ENCODE measurements at regions not wholly inside any gene's neighbourhood (a gene's known extent, or its start where the extent isn't known, plus 50 kb on each side); places are given as distances from the start of the nearest gene placed in this dataset.

DNA sequence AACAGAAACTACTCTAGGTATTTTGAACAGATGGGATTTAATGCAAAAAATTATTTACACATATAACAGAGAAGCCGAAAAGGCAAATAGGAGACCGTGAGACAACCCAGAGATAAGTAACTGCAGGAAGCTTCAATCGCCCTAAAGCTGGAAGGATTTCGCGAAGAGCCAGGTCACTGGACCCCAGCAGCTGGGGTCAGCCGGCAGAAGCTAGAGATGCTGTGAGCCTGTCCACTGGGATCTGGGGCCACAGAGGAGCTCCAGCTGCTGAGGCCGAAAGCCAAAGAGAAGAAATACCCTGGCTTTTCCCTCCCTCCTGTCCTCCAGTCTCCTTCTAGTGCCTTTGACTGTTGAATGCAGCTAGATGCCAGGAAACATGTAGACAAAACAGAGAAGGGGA is 192.8 kb upstream of the BCOR start:
- TF ChIP-seq, protein P1, sequence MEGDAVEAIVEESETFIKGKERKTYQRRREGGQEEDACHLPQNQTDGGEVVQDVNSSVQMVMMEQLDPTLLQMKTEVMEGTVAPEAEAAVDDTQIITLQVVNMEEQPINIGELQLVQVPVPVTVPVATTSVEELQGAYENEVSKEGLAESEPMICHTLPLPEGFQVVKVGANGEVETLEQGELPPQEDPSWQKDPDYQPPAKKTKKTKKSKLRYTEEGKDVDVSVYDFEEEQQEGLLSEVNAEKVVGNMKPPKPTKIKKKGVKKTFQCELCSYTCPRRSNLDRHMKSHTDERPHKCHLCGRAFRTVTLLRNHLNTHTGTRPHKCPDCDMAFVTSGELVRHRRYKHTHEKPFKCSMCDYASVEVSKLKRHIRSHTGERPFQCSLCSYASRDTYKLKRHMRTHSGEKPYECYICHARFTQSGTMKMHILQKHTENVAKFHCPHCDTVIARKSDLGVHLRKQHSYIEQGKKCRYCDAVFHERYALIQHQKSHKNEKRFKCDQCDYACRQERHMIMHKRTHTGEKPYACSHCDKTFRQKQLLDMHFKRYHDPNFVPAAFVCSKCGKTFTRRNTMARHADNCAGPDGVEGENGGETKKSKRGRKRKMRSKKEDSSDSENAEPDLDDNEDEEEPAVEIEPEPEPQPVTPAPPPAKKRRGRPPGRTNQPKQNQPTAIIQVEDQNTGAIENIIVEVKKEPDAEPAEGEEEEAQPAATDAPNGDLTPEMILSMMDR (IDR thresholded peaks at IDR 0.05; ENCODE audit: extremely low read depth, missing control alignments): no peak
- DNase-seq (ENCODE audit: low spot score): no peak

DNA sequence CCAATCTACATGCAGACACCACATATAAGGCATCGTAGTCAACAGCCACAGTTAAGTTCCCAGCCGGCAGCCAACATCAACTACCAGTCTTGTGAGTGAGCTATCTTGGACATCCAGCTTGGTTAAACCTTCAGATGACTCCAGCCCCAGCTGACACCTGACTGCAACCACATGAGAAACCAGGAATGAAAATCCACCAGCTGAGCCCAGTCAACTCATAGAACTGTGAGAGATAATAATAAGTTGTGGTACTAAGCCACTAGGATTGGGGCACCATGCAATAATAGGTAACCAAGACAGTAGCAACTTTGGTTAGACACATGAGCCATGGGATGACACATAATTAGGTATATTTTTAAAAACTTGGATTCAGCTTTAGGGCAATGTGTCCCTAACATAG is 188.1 kb upstream of the BCOR start:
- no peak for DNase-seq (ENCODE audit: low spot score)
- TF ChIP-seq, protein P1 (IDR thresholded peaks at IDR 0.05; ENCODE audit: extremely low read depth, missing control alignments): no peak

DNA sequence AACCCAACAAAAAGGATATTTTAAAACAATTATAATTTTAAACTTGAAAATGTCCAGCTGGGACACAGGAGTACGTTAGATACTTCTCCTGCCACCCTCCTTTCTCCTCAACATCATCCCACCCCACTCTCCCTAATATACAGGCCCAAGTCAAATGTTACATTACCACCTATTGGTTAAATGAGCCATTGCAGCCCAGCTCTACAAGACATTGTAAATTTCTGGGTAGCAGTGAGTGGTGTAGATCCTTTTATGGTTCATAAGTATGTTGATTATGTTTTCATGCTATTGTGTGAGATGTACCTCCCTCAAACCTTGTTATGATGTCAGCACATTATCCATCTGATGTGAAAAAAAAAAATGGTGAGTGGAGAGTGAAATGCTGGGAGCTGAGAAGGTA is 187.1 kb upstream of the BCOR start:
- TF ChIP-seq, protein P1 (IDR thresholded peaks at IDR 0.05; ENCODE audit: extremely low read depth, missing control alignments): no peak
- DNase-seq (ENCODE audit: low spot score): no peak

DNA sequence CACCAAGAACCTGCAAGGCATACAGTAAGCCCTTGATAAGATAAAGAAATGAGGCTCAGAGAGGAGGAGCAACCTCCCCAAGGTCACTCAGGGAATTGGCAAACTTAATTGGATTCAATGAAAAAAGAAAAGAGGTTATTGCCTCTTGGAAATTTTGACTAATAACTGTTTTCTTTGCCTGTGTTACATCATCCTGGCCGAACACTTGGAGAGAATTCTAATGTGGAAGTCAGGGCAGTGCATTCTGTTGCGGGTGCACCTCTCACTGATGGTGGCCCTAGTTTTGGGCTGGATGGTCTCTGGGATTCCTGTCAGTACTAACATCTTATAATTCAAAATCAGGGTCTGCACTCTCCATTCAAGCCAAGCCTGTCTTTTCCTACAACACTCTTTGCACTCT is 186.2 kb upstream of the BCOR start:
- TF ChIP-seq, protein P1 (IDR thresholded peaks at IDR 0.05; ENCODE audit: extremely low read depth, missing control alignments): no peak
- no peak for DNase-seq (ENCODE audit: low spot score)

DNA sequence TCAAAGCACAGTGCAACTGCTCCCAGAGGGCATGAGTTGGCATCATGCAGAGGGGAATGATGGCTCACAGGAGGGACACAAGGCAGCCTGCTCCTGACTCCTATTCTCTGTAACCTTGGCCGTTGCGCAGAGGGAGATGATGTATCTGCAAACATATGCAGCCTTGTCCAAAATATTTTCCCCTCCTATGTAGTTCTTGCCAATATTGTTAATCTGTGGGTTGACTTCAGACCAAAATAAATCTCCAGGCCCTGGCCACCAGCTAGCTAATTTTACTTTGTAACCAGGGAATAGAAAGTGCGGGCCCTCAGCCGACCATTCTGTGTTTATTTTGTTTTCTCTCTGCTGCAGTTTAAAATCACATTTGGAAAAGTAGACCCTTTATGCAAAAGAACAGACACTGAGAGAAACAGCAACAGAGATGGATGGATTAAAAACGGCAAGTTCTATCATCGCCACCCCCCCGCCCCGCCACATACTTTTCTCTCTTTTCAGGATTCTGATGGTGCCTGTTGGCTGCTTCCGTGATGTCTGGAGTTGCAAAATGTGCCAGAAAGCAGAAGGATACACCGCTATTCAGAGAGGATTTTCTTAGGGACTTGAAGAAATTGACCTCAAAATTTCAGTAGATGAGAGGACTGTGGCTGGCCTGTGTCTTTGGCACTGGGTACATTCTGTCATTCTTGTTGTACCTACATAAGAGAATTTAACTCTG is 185.3 kb upstream of the BCOR start:
- TF ChIP-seq, protein P1 (IDR thresholded peaks at IDR 0.05; ENCODE audit: extremely low read depth, missing control alignments): no peak
- no peak for DNase-seq (ENCODE audit: low spot score)

DNA sequence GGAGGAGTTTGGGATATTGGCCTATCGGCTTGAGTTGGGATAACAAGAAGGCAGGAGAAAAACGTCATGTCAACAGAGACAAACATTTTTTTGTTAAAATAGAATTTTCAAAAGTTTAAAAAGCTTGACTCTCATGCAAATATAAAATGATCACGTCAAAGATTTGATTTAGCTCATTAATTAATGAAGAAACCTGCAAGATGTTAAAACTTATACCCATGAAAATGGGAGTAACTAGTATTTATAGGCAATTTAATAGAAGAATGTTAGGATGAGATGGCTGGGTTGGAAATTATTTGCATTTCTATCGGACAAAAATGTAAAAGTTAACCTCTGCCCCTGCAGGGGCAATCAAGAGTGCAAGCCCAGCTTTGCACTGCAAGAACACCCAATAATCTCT is 184.6 kb upstream of the BCOR start:
- DNase-seq (ENCODE audit: low spot score): no peak
- TF ChIP-seq, protein P1 (IDR thresholded peaks at IDR 0.05; ENCODE audit: extremely low read depth, missing control alignments): no peak

DNA sequence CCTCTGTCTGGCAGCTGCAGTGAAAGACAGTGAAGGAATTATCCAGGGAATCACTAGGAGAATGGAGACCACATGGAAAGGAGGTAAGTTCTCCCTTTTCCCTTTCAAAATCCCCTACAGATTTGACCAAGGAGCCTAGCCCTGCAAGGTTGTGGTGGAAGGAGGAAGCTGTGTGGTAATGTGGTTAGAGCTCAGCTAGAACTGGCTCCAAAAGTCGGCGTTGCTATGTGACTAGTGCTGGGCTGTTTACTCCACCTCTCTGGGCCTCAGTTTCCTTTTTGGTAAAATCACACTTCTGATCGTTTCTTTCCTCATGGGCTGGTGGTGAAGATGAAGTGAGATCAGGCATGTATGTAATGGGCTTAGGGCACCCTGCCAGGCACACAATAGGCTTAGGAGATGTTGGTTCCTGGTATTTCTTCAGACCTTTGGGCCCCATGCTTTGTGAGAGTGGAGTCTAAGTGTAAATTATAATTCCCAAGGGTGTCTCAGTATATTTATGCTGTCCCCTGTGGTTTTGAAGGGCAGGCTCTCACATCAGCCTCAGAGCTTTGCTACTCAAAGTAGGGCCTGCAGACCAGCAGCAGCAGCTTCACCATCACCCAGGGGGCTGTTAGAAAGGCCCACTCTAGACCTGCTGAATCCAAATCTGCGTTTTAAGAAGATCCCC is 183.7 kb upstream of the BCOR start:
- TF ChIP-seq, protein P1 (IDR thresholded peaks at IDR 0.05; ENCODE audit: extremely low read depth, missing control alignments): no peak
- no peak for DNase-seq (ENCODE audit: low spot score)

All from GM20000 (cell line).